COLO829 (cell line): ENCODE measurements at regions not wholly inside any gene's neighbourhood (a gene's known extent, or its start where the extent isn't known, plus 50 kb on each side); places are given as distances from the start of the nearest gene placed in this dataset.

Source experiments
- DNase-seq: peaks from one replicate; pipeline ENCODE4 v3.0.0; 2012; ENCODE audit warnings: low spot score

DNA sequence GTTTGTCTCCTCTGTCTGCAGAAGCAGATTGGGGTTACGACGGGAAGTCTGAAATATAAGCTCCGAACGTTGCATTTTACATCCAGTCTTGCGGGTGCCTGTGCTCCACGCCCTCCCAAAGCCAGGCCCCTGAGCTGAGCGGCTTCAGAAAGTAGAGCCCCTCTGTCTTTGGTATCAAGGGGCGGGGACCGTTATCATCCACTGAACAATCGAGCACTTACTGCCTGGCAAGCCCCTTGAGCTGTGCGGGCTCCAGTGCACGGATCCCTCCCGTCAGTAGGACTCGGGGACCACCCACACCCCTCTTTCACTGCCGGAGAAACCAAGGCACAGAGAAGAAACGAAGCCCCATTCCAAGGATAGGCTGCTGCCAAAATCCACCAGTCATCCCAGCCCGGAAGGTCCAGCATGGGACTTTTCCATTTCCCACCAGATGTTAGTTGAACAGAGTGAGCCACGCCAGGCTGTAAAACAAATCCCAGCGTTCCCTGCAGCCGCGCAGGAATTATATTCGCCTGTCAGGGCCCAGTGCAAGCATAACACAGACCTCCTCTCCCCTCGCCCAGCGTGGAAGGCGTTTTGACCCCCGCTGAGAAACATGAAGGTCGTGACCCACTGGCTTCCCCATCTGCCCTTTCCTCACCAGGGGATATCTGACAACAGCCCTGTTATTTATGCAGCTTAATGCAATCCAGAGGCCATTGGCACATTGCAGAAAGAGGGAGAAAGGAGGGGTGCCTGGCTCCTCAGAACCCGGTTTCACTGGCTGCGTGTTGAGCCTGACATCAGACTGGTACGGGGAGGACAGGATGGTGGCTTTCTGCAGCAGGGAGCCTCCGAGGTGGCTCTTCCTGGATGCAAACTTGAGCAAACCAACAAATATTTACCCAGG, 212.2 kb upstream of the FOXF1 start:
- DNase-seq: no peak

GRCh38 chr16:86298758-86299134, 211.6 kb upstream of the FOXF1 start:
- DNase-seq: no peak

- DNase-seq: no peak
These were observed 210.3 kb upstream of the FOXF1 start for GRCh38 chr16:86299882-86300610.

DNA sequence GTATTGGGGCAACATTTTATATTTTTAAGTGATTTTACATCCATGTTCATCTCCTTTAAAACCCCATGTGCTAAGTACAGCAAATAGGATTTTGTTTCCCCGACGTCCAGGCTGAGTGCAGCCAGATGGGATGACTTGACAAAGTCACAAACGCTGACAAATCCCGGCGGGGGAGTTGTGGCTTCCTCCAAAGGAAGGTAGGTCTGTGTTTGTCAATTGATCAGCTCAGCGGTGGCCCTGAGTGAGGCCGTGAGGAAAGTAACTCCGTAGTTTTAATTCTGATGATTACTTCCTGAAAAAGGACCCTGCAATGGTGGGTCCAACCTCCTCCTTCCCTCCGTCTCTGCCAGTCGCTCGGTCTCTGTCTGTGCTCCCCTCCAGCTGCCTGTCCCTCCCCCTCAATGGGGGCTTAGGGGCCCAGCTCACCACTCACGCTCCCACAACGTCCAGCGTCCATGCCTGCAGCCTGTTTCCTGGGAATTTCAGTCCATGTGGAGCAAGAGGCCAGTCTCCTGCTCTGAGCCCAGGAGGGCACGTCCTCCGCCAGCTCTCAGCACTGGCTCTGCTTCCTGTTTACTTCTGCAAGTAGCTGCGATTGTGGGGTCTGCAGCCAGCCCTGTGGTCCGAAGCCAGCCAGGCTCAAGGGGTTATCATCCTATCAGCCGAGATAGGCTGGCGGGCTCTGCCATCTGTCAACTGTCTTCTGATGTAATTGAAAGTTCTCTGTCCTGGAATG, 209.4 kb upstream of the FOXF1 start:
- DNase-seq: no peak

GRCh38 chr16:86302421-86303109, 207.8 kb upstream of the FOXF1 start:
- no peak for DNase-seq

DNA sequence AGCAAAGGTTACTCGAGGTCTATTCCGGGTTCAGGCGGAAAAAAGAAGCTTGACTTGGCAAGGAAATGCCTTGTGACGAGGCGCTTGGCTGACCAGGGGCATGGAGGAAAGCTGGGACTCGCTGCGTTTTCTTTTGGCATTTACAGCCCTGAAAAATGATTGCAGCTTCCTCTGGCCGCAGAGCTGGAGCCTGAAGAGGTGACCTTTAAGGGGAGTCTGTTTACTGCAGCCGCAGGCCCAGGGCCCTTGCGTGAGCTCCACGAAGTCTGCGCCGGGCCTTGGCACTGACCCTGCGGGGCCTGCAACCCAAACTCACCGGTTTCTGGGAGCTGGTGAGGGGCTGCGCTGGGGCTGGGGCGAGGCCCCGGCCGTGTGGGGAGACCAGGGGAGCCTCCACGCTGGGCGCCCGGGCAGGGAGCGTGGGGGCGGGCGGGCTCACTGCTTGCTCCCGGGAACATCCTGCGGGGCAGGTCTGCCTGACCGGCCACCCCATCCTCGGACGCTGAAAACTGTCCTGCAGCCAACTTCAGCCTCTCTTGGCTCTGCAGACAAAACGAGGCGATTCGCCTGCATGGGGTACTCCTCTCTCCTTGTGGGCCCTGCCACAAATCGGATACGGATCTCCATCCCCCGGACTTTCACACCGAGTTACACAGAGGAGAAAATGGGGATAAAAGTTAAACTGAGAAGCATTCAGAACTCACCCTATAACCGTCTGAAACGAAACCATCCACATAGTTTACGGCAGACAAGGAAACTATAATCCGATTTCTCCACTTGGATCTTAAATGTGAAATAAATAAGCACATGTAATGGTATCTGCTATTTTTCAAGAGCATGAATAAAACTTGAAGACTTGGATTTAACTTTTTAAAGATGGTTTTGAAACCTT, 206.3 kb upstream of the FOXF1 start:
- DNase-seq: no peak

GRCh38 chr16:86304868-86305267, 205.5 kb upstream of the FOXF1 start:
- no peak for DNase-seq

GRCh38 chr16:86305440-86305839, 204.9 kb upstream of the FOXF1 start:
- no peak for DNase-seq

- no peak for DNase-seq
These were observed 204.2 kb upstream of the FOXF1 start for GRCh38 chr16:86306011-86306644.

DNA sequence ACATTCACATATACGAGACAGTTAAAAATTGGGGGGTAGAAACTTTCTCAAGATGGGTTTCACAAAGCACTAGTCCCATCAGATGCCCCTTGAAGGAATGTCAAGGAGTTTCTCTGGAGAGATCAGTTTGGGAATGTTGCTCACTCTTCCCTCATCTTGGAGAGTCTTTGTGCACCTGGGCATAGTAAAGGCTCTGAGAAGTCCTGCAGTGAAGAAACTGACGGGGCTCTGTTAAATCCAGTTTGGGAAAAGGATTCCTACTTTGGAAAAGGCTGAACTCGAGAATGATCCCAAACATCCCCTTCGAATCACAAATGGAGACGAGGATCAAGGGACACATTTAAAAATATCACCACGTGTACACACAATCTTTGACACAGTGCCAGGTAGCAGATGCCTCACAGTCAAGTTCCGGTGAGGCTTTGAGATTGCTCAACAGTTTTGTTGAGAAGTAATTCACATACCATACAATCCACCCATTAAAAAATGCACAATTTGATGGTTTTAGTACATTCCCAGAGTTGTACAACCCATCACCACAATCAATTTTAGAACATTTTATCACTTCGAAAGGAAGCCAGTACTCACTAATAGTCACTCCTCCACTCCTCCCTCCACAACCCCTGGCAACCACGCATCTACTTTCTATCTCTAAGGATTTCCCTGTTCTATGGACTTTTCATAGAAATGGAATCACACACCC, 203.4 kb upstream of the FOXF1 start:
- no peak for DNase-seq

DNA sequence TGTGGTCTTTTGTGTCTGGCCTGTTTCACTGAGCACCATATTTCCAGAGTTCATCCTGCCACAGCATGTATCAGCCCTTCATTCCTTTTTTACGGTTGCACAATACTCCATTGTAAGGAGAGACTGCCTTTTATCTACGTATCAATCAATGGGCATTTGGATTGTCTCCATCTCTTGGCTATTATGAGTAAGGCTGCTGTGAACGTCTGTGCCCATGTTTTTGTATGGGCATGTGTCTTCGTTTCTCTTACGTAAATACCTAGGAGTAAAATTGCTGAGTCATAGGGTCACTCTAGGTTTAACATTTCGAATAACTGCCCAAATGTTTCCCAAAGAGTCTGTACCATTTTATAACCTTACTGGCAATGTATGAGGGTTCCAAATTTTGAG, 202.8 kb upstream of the FOXF1 start:
- DNase-seq: peak; percentile 42

DNA sequence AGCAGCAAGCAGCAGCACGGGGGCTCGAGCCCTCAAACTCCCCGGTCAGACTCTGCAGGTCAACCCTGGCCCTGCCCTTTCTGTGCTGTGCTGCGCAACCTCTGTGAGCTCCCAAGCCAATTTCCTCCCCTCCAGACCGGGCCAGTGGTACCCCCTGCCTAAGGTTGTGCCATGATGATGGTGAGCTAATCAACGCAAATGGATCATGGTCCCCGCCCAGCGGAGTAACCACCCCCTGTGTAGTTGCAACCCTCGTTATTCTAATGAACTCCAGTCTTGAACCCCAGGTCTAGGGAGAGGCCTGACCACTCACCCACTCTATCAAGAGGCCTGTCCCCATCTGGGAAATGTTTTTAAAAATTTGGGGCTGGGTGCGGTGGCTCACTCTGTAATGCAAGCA, 201.8 kb upstream of the FOXF1 start:
- no peak for DNase-seq

- no peak for DNase-seq
These were observed 196.7 kb upstream of the FOXF1 start for GRCh38 chr16:86313631-86314030.

DNA sequence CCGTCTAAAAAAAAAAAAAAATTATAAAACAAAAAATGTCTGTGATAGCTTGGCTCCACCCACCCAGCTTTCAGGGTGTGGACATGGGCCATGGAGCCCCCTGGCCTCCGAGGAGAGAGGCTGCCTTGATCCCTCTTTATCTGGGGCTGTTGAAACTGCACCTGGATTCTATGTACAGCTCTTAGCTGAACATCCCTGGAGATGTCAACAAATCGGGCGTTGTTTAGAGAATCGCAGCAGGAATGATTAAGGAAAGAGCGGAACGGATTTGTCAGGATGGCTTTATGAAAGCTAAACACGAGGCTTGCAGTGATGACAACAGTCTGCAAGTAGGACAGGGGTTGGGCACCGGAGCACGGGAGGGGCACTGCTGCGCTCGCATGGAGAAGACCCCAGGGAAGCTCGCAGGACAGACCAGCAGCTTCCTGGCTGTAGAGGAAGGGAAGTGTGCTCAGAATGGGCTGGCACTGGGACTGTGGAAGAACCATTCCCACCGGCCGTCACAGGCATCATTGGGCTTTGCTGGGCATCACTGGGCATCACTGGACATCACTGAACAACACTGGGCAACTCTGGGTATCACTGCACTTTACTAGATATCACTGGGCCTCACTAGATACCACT, 195.8 kb upstream of the FOXF1 start:
- DNase-seq: no peak

- no peak for DNase-seq
These were observed 193.1 kb upstream of the FOXF1 start for GRCh38 chr16:86316967-86317812.

DNA sequence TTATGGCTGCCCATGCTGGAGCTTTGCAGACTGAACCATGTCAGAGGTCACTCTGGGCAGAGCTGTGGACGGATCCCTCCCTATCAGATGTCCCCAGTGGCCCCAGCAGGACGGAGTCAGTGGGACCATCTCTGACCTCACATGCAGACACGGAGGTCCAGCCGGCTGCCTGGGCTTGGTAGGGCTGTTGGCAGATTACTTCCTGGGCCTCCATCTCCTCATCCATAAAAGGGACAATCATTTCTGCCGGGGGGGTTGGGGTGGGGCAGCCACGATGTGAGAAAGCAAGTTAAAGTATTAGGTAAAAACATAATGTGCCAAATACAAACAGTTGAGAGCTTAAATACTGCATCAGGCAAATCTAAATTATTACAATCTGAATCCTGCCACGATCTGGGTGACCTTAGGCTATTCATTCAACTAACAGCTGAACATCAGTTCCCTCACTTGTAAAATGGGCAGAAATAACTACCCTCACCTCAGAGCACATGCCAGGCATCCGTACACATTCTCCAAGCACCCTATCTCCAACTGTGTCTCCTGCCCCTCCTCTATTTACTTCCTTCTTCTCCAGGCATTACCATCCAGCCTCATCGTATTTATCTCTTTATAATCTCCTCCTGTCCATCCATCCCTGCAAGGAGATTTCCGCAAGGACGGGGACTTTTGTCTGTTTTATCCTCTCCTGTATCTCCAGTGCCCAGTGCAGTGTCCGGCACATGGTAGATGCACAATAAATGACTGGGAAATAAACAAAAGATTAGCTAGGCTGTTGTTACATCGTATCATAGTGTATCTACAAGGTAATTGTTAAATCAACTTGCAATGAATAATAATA, 192.3 kb upstream of the FOXF1 start:
- DNase-seq: no peak

- DNase-seq: no peak
These were observed 190.6 kb upstream of the FOXF1 start for GRCh38 chr16:86319585-86320236.
